Common myeloid progenitor, CD34-positive (primary cell): ENCODE measurements at regions not wholly inside any gene's neighbourhood (a gene's known extent, or its start where the extent isn't known, plus 50 kb on each side); places are given as distances from the start of the nearest gene placed in this dataset.
A peak's percentile ranks its signal among the peaks of the same experiment; 100 is the strongest.
"Not testable (repeated sequence)": the region's sequence is repeated elsewhere in the genome, so short reads cannot be mapped to it uniquely, and the experiment has no call there.

Experiments
- CTCF ChIA-PET: fragments of 350-600 bp; sonication (Branson Sonifier 250); formaldehyde crosslinking; loops from one replicate; lab custom pipeline; 2021; ENCODE audit warnings: antibody characterized with exemption; lab: Charles Lee
- POLR2A ChIA-PET: fragments of 350-600 bp; sonication (Branson Sonifier 250); formaldehyde crosslinking; loops from one replicate; lab custom pipeline; 2021; ENCODE audit warnings: antibody characterized with exemption; lab: Charles Lee
- DNase-seq, 3 donors: peaks; one replicate each; pipeline versions ENCODE4 v3.0.0 to v3.0.0-alpha.2; 2013
- H3K27ac ChIP-seq, 2 experiments: 1 replicate in 1 of 2; 2 replicates in 1 of 2; pipeline ENCODE4 v1.7.0; 2013; ENCODE audit warnings: inconsistent platforms in 2 of 2, low read length in 2 of 2, mild to moderate bottlenecking in 2 of 2, low read depth in 1 of 2, moderate library complexity in 1 of 2; ENCODE audit not compliant: severe bottlenecking in 2 of 2, insufficient read depth in 1 of 2, poor library complexity in 1 of 2
- H3K27me3 ChIP-seq, 5 experiments: replicated peaks in 2 of 5; 1 replicate in 3 of 5; 2 replicates in 2 of 5; pipeline versions ENCODE4 v1.6.1 to v1.7.0; 2013; ENCODE audit warnings: low read length in 4 of 5, mild to moderate bottlenecking in 2 of 5, moderate library complexity in 2 of 5, inconsistent platforms in 1 of 5; ENCODE audit not compliant: insufficient read depth in 5 of 5, control insufficient read depth in 4 of 5
- H3K36me3 ChIP-seq, 4 experiments: 1 replicate in 2 of 4; 2 replicates in 2 of 4; pipeline versions ENCODE4 v1.6.1 to v1.7.0; 2013; ENCODE audit warnings: low read length in 3 of 4, control low read depth in 1 of 4, mild to moderate bottlenecking in 1 of 4; ENCODE audit not compliant: control insufficient read depth in 4 of 4, insufficient read depth in 4 of 4
- H3K4me1 ChIP-seq, 4 experiments: 1 replicate in 3 of 4; 2 replicates in 1 of 4; pipeline versions ENCODE4 v1.6.1 to v1.7.1; 2013; ENCODE audit warnings: low read length in 3 of 4, mild to moderate bottlenecking in 3 of 4, control low read depth in 1 of 4, inconsistent platforms in 1 of 4, moderate library complexity in 1 of 4; ENCODE audit not compliant: control insufficient read depth in 4 of 4, insufficient read depth in 4 of 4; ENCODE audit errors: control extremely low read depth in 1 of 4
- H3K4me3 ChIP-seq, 7 experiments: 1 replicate in 4 of 7; 2 replicates in 3 of 7; pipeline versions ENCODE4 v1.5.1 to v1.7.0; 2013; ENCODE audit warnings: mild to moderate bottlenecking in 7 of 7, low read length in 6 of 7, moderate library complexity in 6 of 7, inconsistent platforms in 2 of 7, low read depth in 2 of 7, control low read depth in 1 of 7; ENCODE audit not compliant: insufficient read depth in 4 of 7, control insufficient read depth in 1 of 7; ENCODE audit errors: extremely low read depth in 1 of 7
- H3K9me3 ChIP-seq, 5 experiments: 1 replicate in 4 of 5; 2 replicates in 1 of 5; pipeline versions ENCODE4 v1.6.1 to v1.7.1; 2013; ENCODE audit warnings: low read length in 4 of 5, mild to moderate bottlenecking in 2 of 5, inconsistent platforms in 1 of 5, low read depth in 1 of 5, moderate library complexity in 1 of 5; ENCODE audit not compliant: control insufficient read depth in 4 of 5, insufficient read depth in 2 of 5; ENCODE audit errors: control extremely low read depth in 1 of 5
- WGBS: methylation state at CpG from one replicate; pipeline ENCODE4 v1.1.5; 2013; ENCODE audit not compliant: insufficient coverage; 5-methylcytosine and 5-hydroxymethylcytosine counted together

GRCh38 chr5:158235159-158235547 is 376.2 kb upstream of the CLINT1 start:
- peaks cover 13 to 27% (median 23%) of the 10 kb centered on the region in 4 experiments for H3K4me1 ChIP-seq
- POLR2A ChIA-PET, result no interaction called here
- no peak for DNase-seq
- no peak overlapping the region for H3K27ac ChIP-seq
- H3K36me3 ChIP-seq, result no peaks in the 10 kb centered on the region
- H3K9me3 ChIP-seq, result no peaks in the 10 kb centered on the region
- WGBS, result 80% methylated on average over 4 of the region's 4 CpGs
- no peaks in the 10 kb centered on the region for H3K27me3 ChIP-seq
- peak overlapping the region in 1 of 7 experiments; percentile 36 for H3K4me3 ChIP-seq
- CTCF ChIA-PET, result no interaction called here

GRCh38 chr5:158234323-158235158 is 375.6 kb upstream of the CLINT1 start:
- WGBS, result 6% methylated on average over 10 of the region's 11 CpGs
- peaks cover 13 to 27% (median 23%) of the 10 kb centered on the region in 4 experiments for H3K4me1 ChIP-seq
- ChIA-PET CTCF (interaction anchor here (0.6 kb wide), 1 partner anchor 8 kb away, joined by 3 read pairs; no protein-coding TSS in a partner anchor), POLR2A (no interaction called here)
- H3K36me3 ChIP-seq, result no peaks in the 10 kb centered on the region
- peak overlapping the region in 4 of 7 experiments; percentile 4 to 65 (median 38) for H3K4me3 ChIP-seq
- DNase-seq, result peak; percentile 74 to 91 (median 87)
- no peaks in the 10 kb centered on the region for H3K27me3 ChIP-seq
- no peak overlapping the region for H3K27ac ChIP-seq
- H3K9me3 ChIP-seq, result no peaks in the 10 kb centered on the region

- Histone ChIP-seq H3K27ac (no peak overlapping the region), H3K4me1 (peaks cover 13 to 27% (median 23%) of the 10 kb centered on the region in 4 experiments), H3K36me3 (no peaks in the 10 kb centered on the region), H3K9me3 (no peaks in the 10 kb centered on the region), H3K4me3 (peak overlapping the region in 2 of 7 experiments; percentile 4 to 65), H3K27me3 (no peaks in the 10 kb centered on the region)
- no CpG with 5 or more reads among the region's 2 CpGs for WGBS
- peak in 1 of 3 donors; percentile 31 for DNase-seq
- POLR2A ChIA-PET, result no interaction called here
- CTCF ChIA-PET, result interaction anchor here (0.6 kb wide), 1 partner anchor 9 kb away, joined by 3 read pairs; no protein-coding TSS in a partner anchor
These were observed 374.9 kb upstream of the CLINT1 start for GRCh38 chr5:158233735-158234322.

- CTCF ChIA-PET, result interaction anchor here (0.9 kb wide), 1 partner anchor 120 kb away, joined by 3 read pairs; no protein-coding TSS in a partner anchor
- H3K36me3 ChIP-seq, H3K4me3 ChIP-seq, H3K9me3 ChIP-seq, H3K27ac ChIP-seq, POLR2A ChIA-PET, H3K27me3 ChIP-seq, DNase-seq, H3K4me1 ChIP-seq: not testable (repeated sequence)
- WGBS, result 100% methylated on average over 1 of the region's 5 CpGs
These were observed 368.4 kb upstream of the CLINT1 start for GRCh38 chr5:158227314-158227713.

GRCh38 chr5:158226496-158226895 is 367.6 kb upstream of the CLINT1 start:
- H3K27me3 ChIP-seq, result no peaks in the 10 kb centered on the region
- no peaks in the 10 kb centered on the region for H3K9me3 ChIP-seq
- ChIA-PET CTCF (no interaction called here), POLR2A (no interaction called here)
- peaks cover 0 to 3% (median 0%) of the 10 kb centered on the region in 4 experiments for H3K4me1 ChIP-seq
- WGBS, result 100% methylated on average over 2 of the region's 5 CpGs
- H3K27ac ChIP-seq, result no peak overlapping the region
- H3K4me3 ChIP-seq, result no peak overlapping the region
- no peak for DNase-seq
- no peaks in the 10 kb centered on the region for H3K36me3 ChIP-seq

GRCh38 chr5:158224253-158224652 is 365.3 kb upstream of the CLINT1 start:
- Histone ChIP-seq H3K4me3 (no peak overlapping the region), H3K36me3 (no peaks in the 10 kb centered on the region), H3K4me1 (peaks cover 0 to 3% (median 0%) of the 10 kb centered on the region in 4 experiments), H3K27ac (no peak overlapping the region), H3K9me3 (no peaks in the 10 kb centered on the region), H3K27me3 (no peaks in the 10 kb centered on the region)
- ChIA-PET POLR2A (no interaction called here), CTCF (interaction anchor here (1.5 kb wide), 1 partner anchor 19 kb away, joined by 3 read pairs; no protein-coding TSS in a partner anchor)
- 50% methylated on average over 1 of the region's 2 CpGs for WGBS
- DNase-seq, result peak in 2 of 3 donors; percentile 20 to 31
